K562 (cell line): ENCODE measurements at regions not wholly inside any gene's neighbourhood (a gene's known extent, or its start where the extent isn't known, plus 50 kb on each side); places are given as distances from the start of the nearest gene placed in this dataset.

ENCODE experiments used
- ATAC-seq: fragments of 200-7000 bp; cut with Tn5 transposase; 3 replicates; pipeline ENCODE4 v1.9.1; 2020; ENCODE audit warnings: moderate library complexity
- BruUV-seq: library from RNA; stranded (reverse); fragments of 400-500 nt; replicated peaks from 2 replicates; lab custom pipeline; 2021; lab: Mats Ljungman, UMichigan
- CTCF ChIA-PET: fragments of 300-600 bp; formaldehyde crosslinking; extraction: SDS; loops from one replicate; lab custom pipeline; 2021; ENCODE audit warnings: low intra/inter-chr PET ratio; lab: Yijun Ruan, JAX
- POLR2A ChIA-PET: fragments of 300-600, 350-650 bp; sonication (Branson Sonifier 250); formaldehyde crosslinking; extraction: SDS; loops from one replicate; lab custom pipeline; 2021; ENCODE audit warnings: antibody characterized with exemption, inconsistent platforms; lab: Yijun Ruan, JAX
- DNase-seq, 4 experiments: peaks; one replicate each; pipeline versions ENCODE4 v3.0.0 to v3.0.0-alpha.2; 2011 to 2018; ENCODE audit warnings: low spot score in 3 of 4, mixed read lengths in 3 of 4; ENCODE audit errors: extremely low read depth in 1 of 4
- FAIRE-seq: peaks from 2 replicates; lab custom pipeline; 2011; peaks lifted over from hg19 to GRCh38; lab: Jason Lieb, UNC
- H2AFZ ChIP-seq: 2 replicates; pipeline ENCODE4 v1.6.0; 2011; ENCODE audit warnings: low read depth, low read length, control low read depth, inconsistent platforms
- H3K27ac ChIP-seq: fragments of 200-600 bp; 3 replicates; pipeline ENCODE4 v1.8.0; 2011; ENCODE audit warnings: low read depth, mild to moderate bottlenecking, control low read depth, inconsistent platforms, low read length, moderate library complexity, mixed read lengths; ENCODE audit errors: extremely low read depth
- H3K27me3 ChIP-seq, 2 experiments: fragments of 300-600 bp in 1 of 2; 2 replicates in 1 of 2; 3 replicates in 1 of 2; pipeline versions ENCODE4 v1.6.0 to v1.8.0; 2011; ENCODE audit warnings: inconsistent platforms in 2 of 2, low read length in 2 of 2, mild to moderate bottlenecking in 1 of 2, mixed read lengths in 1 of 2, moderate library complexity in 1 of 2; ENCODE audit not compliant: control insufficient read depth in 2 of 2, insufficient read depth in 2 of 2
- H3K36me3 ChIP-seq: fragments of 300-600 bp; 3 replicates; pipeline ENCODE4 v1.8.0; 2011; ENCODE audit warnings: mild to moderate bottlenecking, low read length, inconsistent platforms; ENCODE audit not compliant: control insufficient read depth, insufficient read depth
- H3K4me1 ChIP-seq, 2 experiments: fragments of 200-600 bp in 1 of 2; replicated peaks in 1 of 2; 2 replicates in 1 of 2; 3 replicates in 1 of 2; pipeline versions ENCODE4 v1.5.1 to v1.8.0; 2011; ENCODE audit warnings: inconsistent platforms in 2 of 2, low read length in 2 of 2, mild to moderate bottlenecking in 1 of 2, mixed read lengths in 1 of 2, moderate library complexity in 1 of 2; ENCODE audit not compliant: control insufficient read depth in 2 of 2, insufficient read depth in 2 of 2
- H3K4me2 ChIP-seq: 2 replicates; pipeline ENCODE4 v1.6.1; 2011; ENCODE audit warnings: low read length, control low read depth, inconsistent platforms, mixed read lengths; ENCODE audit not compliant: insufficient read depth
- H3K4me3 ChIP-seq: fragments of 200-600 bp; sonication (generic), shearing (Covaris generic); 2 replicates; pipeline ENCODE4 v1.5.1; 2016; ENCODE audit warnings: control low read depth, inconsistent platforms
- H3K79me2 ChIP-seq: fragments of 200-600 bp; 3 replicates; pipeline ENCODE4 v1.8.0; 2011; ENCODE audit warnings: low read length, inconsistent platforms; ENCODE audit not compliant: control insufficient read depth, insufficient read depth
- H3K9ac ChIP-seq, 2 experiments: 2 replicates each; pipeline versions ENCODE4 v1.6.0 to v1.6.1; 2011; ENCODE audit warnings: low read depth in 2 of 2, low read length in 2 of 2, control low read depth in 1 of 2, inconsistent platforms in 1 of 2, mild to moderate bottlenecking in 1 of 2, mixed read lengths in 1 of 2; ENCODE audit not compliant: insufficient read depth in 1 of 2
- H3K9me1 ChIP-seq: one replicate; pipeline ENCODE4 v1.6.0; 2011; ENCODE audit warnings: inconsistent platforms, mild to moderate bottlenecking, low read length, moderate library complexity; ENCODE audit not compliant: control insufficient read depth, insufficient read depth
- H3K9me3 ChIP-seq: replicated peaks from 2 replicates; pipeline ENCODE4 v1.5.1; 2011; ENCODE audit warnings: low read depth, low read length, inconsistent platforms; ENCODE audit not compliant: control insufficient read depth, insufficient read depth
- H4K20me1 ChIP-seq: replicated peaks from 2 replicates; pipeline ENCODE4 v1.6.1; 2011; ENCODE audit warnings: low read length, inconsistent platforms, mixed read lengths; ENCODE audit not compliant: control insufficient read depth, insufficient read depth
- BCL6 ChIP-seq: fragments of 250-450 bp; sonication (Bioruptor Pico); IDR thresholded peaks from 2 replicates; pipeline ENCODE4 v1.4.0; 2020
- CCNT2 ChIP-seq: IDR thresholded peaks from 2 replicates; pipeline ENCODE4 v1.6.1; 2011; ENCODE audit warnings: borderline replicate concordance, low read depth, mild to moderate bottlenecking, moderate library complexity, mixed read lengths, low read length; ENCODE audit not compliant: insufficient read length; ENCODE audit errors: extremely low read depth
- CREM ChIP-seq: IDR thresholded peaks from 2 replicates; pipeline ENCODE4 v1.6.1; 2014; ENCODE audit warnings: antibody characterized with exemption, low read depth
- EP400 ChIP-seq: fragments of 450-650 bp; IDR thresholded peaks from 2 replicates; pipeline ENCODE4 v1.6.1; 2017; ENCODE audit warnings: antibody characterized with exemption, mild to moderate bottlenecking, moderate library complexity
- IFI16 ChIP-seq: fragments of 250-450 bp; sonication (Bioruptor Pico); IDR thresholded peaks from 2 replicates; pipeline ENCODE4 v2.1.2; 2022; ENCODE audit warnings: mild to moderate bottlenecking, inconsistent platforms
- LEF1 ChIP-seq: fragments of 450-650 bp; IDR thresholded peaks from 2 replicates; pipeline ENCODE4 v1.6.1; 2016; ENCODE audit warnings: mild to moderate bottlenecking
- MYBL2 ChIP-seq, 2 experiments: fragments of 450-650 bp in 1 of 2; sonication (generic) in 1 of 2; formaldehyde crosslinking in 1 of 2; IDR thresholded peaks; 2 replicates each; pipeline versions ENCODE4 v1.6.1 to v1.8.1; 2017 to 2022; ENCODE audit warnings: borderline replicate concordance in 1 of 2, inconsistent platforms in 1 of 2, low read depth in 1 of 2, mild to moderate bottlenecking in 1 of 2, missing genetic modification reagents in 1 of 2, moderate library complexity in 1 of 2
- NFE2L1 ChIP-seq: fragments of 450-650 bp; IDR thresholded peaks from 2 replicates; pipeline ENCODE4 v1.6.1; 2016; ENCODE audit warnings: missing genetic modification characterization, low read depth, mild to moderate bottlenecking, missing compliant biosample characterization, moderate library complexity, borderline replicate concordance
- RAD51 ChIP-seq: fragments of 450-650 bp; IDR thresholded peaks from 2 replicates; pipeline ENCODE4 v1.7.1; 2016; ENCODE audit warnings: low read depth, mild to moderate bottlenecking, borderline replicate concordance
- SMC3 ChIP-seq: conservative IDR thresholded peaks from 2 replicates; pipeline ENCODE4 v1.6.1; 2011; ENCODE audit warnings: low read depth, low read length, improper control_type of control experiment; ENCODE audit not compliant: insufficient read depth
- SP2 ChIP-seq: IDR thresholded peaks from 2 replicates; pipeline ENCODE4 v1.6.1; 2011; ENCODE audit warnings: mild to moderate bottlenecking, low read depth, low read length, moderate library complexity; ENCODE audit not compliant: poor library complexity, severe bottlenecking; ENCODE audit errors: extremely low read depth
- THRAP3 ChIP-seq: fragments of 450-650 bp; IDR thresholded peaks from 2 replicates; pipeline ENCODE4 v1.6.1; 2016; ENCODE audit warnings: mild to moderate bottlenecking, inconsistent platforms, borderline replicate concordance
- YY1 ChIP-seq, 3 experiments: IDR thresholded peaks; 2 replicates each; pipeline ENCODE4 v1.6.1; 2011; ENCODE audit warnings: low read length in 2 of 3, mild to moderate bottlenecking in 2 of 3, moderate library complexity in 2 of 3, borderline replicate concordance in 1 of 3, control low read depth in 1 of 3, low read depth in 1 of 3; ENCODE audit not compliant: insufficient read depth in 3 of 3, insufficient replicate concordance in 2 of 3, control insufficient read depth in 1 of 3, insufficient read length in 1 of 3; ENCODE audit errors: extremely low read depth in 1 of 3
- ZNF445 ChIP-seq: fragments of 250-450 bp; sonication (Bioruptor Pico); IDR thresholded peaks from 2 replicates; pipeline ENCODE4 v1.4.0; 2020; ENCODE audit warnings: low read depth, mild to moderate bottlenecking, moderate library complexity
- WGBS: fragments of 100-300 bp; shearing (Covaris generic); methylation state at CpG from one replicate; pipeline ENCODE4 v1.1.6; 2016; ENCODE audit warnings: low coverage, mixed read lengths; ENCODE audit not compliant: insufficient coverage; ENCODE audit errors: missing lambda C conversion rate; 5-methylcytosine and 5-hydroxymethylcytosine counted together
- in situ Hi-C: fragments of 300-500 bp; cut with MboI; formaldehyde crosslinking; loops from 4 replicates; pipeline ENCODE4 v1.15.0; 2018; ENCODE audit warnings: inconsistent platforms, mixed read lengths
- intact Hi-C: fragments of 100-400 bp; cut with micrococcal nuclease; formaldehyde crosslinking; loops from 2 replicates; pipeline ENCODE4 v1.14.2; 2022
- TF ChIP-seq, protein P1 (sequence below): fragments of 450-650 bp; conservative IDR thresholded peaks from 2 replicates; pipeline ENCODE4 v1.6.1; 2016; ENCODE audit warnings: missing genetic modification characterization, low read depth, mild to moderate bottlenecking, control low read depth, missing compliant biosample characterization

DNA sequence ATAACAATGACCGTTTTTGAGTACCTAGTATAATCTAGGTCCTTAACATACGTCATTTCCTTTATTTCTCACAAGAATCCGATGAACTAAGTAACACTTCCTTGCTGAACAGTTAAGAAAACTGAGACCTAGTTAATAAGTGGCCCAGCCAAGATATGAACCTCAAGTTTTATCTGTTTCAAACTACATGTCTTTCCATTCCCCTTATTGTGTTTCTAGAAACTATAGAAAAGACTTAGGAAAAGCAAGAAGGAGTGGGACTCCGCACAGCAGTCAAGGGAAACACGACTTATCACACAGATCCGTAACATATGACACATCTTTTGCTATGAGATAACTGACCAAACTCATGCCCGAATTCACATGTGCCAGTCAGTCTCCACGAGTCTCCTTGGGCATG lies 221.2 kb upstream of the ADAMTS9 start:
- Histone ChIP-seq H3K9me1 (no peaks in the 10 kb centered on the region), H3K4me1 (peaks cover 0 to 8% of the 10 kb centered on the region in 2 experiments; a peak in 2 of 5 replicates), H3K4me3 (no peak overlapping the region), H3K36me3 (no peaks in the 10 kb centered on the region), H3K27ac (no peak overlapping the region), H3K9ac (no peak overlapping the region), H3K27me3 (no peaks in the 10 kb centered on the region), H3K9me3 (no peaks in the 10 kb centered on the region), H3K4me2 (no peak overlapping the region), H4K20me1 (no peaks in the 10 kb centered on the region), H3K79me2 (no peaks in the 10 kb centered on the region), H2AFZ (no peak overlapping the region; the same call in 1 of the 2 replicates)
- TF ChIP-seq LEF1 (no peak), ZNF445 (CRISPR knock-in tag) (no peak), RAD51 (no peak), YY1 (IDR thresholded peaks at IDR 0.05; ENCODE audit: borderline replicate concordance in 1 of 3, control insufficient read depth in 1 of 3, extremely low read depth in 1 of 3, insufficient read depth in 3 of 3, insufficient read length in 1 of 3, insufficient replicate concordance in 2 of 3, low read depth in 1 of 3, low read length in 2 of 3) (no peak), THRAP3 (no peak)
- intact Hi-C loops (no loop called here), in situ Hi-C loops (no loop called here)
- no peak for FAIRE-seq
- BruUV-seq, result no TSS peak
- ChIA-PET CTCF (no interaction called here), POLR2A (no interaction called here)
- ATAC-seq, result no peak
- no peak for DNase-seq
- WGBS, result 41% methylated on average over 8 of the region's 8 CpGs

DNA sequence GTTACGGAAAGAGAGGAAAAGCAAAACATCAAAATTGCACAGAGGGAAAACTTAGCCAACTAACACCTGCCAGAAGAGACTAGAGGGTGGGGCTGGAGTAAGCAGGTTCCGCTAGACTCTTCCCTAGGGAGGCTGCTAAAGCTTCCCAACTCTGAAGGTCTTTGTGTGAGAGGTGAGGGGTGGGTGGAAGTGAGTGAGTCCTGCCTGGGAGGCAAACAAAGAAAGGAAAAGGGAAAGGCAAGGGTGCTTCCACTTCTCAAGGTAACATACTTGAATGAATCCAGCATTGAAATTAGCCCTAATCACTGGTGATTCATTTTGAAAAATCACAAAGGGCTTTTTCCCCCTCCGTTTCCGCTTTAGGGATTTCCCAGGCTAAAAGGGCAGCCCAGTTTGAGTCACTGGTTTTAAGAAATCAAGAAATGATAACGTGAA lies 220.5 kb upstream of the ADAMTS9 start:
- Histone ChIP-seq H3K4me3 (no peak overlapping the region), H3K79me2 (no peaks in the 10 kb centered on the region), H3K9me3 (no peaks in the 10 kb centered on the region), H3K9me1 (no peaks in the 10 kb centered on the region), H3K27ac (no peak overlapping the region), H4K20me1 (no peaks in the 10 kb centered on the region), H3K4me2 (no peak overlapping the region), H3K36me3 (no peaks in the 10 kb centered on the region), H3K27me3 (no peaks in the 10 kb centered on the region), H3K9ac (no peak overlapping the region), H2AFZ (0 out of 2 replicates have a peak overlapping the region, but pooled peaks have one; percentile 16), H3K4me1 (peaks cover 0 to 4% of the 10 kb centered on the region in 2 experiments; a peak in 2 of 5 replicates)
- ChIA-PET CTCF (no interaction called here), POLR2A (no interaction called here)
- ATAC-seq (no peak), DNase-seq (no peak), FAIRE-seq (no peak)
- intact Hi-C loops, result no loop called here
- no TSS peak for BruUV-seq
- in situ Hi-C loops, result no loop called here
- 57% methylated on average over 2 of the region's 5 CpGs for WGBS
- no peak for TF ChIP-seq CCNT2
- TF ChIP-seq BCL6 (CRISPR knock-in tag), result no peak
- no peak for TF ChIP-seq IFI16 (CRISPR knock-in tag)
- no peak for TF ChIP-seq NFE2L1 (tag)
- no peak for TF ChIP-seq SP2
- no peak for TF ChIP-seq EP400
- TF ChIP-seq, protein P1, sequence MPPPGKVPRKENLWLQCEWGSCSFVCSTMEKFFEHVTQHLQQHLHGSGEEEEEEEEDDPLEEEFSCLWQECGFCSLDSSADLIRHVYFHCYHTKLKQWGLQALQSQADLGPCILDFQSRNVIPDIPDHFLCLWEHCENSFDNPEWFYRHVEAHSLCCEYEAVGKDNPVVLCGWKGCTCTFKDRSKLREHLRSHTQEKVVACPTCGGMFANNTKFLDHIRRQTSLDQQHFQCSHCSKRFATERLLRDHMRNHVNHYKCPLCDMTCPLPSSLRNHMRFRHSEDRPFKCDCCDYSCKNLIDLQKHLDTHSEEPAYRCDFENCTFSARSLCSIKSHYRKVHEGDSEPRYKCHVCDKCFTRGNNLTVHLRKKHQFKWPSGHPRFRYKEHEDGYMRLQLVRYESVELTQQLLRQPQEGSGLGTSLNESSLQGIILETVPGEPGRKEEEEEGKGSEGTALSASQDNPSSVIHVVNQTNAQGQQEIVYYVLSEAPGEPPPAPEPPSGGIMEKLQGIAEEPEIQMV (tag), result no peak
- TF ChIP-seq SMC3, result no peak
- no peak for TF ChIP-seq MYBL2 (IDR thresholded peaks at IDR 0.05; ENCODE audit: low read depth)
- TF ChIP-seq MYBL2 (CRISPR knock-in tag; IDR thresholded peaks at IDR 0.05; ENCODE audit: borderline replicate concordance), result no peak
- no peak for TF ChIP-seq CREM
